CD14-positive monocyte (primary cell): ENCODE measurements at regions not wholly inside any gene's neighbourhood (a gene's known extent, or its start where the extent isn't known, plus 50 kb on each side); places are given as distances from the start of the nearest gene placed in this dataset.
A peak's percentile ranks its signal among the peaks of the same experiment; 100 is the strongest.
"Not testable (repeated sequence)": the region's sequence is repeated elsewhere in the genome, so short reads cannot be mapped to it uniquely, and the experiment has no call there.

Source experiments
- DNase-seq, 3 donors: peaks; one replicate each; pipeline ENCODE4 v3.0.0-alpha.2; 2011 to 2022
- H2AFZ ChIP-seq: 2 replicates; pipeline ENCODE4 v1.6.0; 2012; ENCODE audit warnings: mild to moderate bottlenecking, low read depth, low read length, inconsistent platforms; ENCODE audit not compliant: insufficient read depth, poor library complexity, severe bottlenecking
- H3K27ac ChIP-seq, 2 donors: 1 replicate in 1 of 2; 2 replicates in 1 of 2; pipeline ENCODE4 v1.5.1; 2012 to 2013; ENCODE audit warnings: low read length in 2 of 2, control low read depth in 1 of 2, inconsistent platforms in 1 of 2, low read depth in 1 of 2, mild to moderate bottlenecking in 1 of 2
- H3K27me3 ChIP-seq, 2 donors: one replicate each; pipeline versions ENCODE4 v1.6.0 to v1.6.1; 2011 to 2013; ENCODE audit warnings: low read length in 2 of 2; ENCODE audit not compliant: control insufficient read depth in 2 of 2, insufficient read depth in 2 of 2
- H3K36me3 ChIP-seq, 2 donors: replicated peaks in 1 of 2; 1 replicate in 1 of 2; 2 replicates in 1 of 2; pipeline versions ENCODE4 v1.5.1 to v1.6.1; 2012 to 2013; ENCODE audit warnings: low read length in 2 of 2, control low read depth in 1 of 2, inconsistent platforms in 1 of 2, mild to moderate bottlenecking in 1 of 2; ENCODE audit not compliant: insufficient read depth in 2 of 2, control insufficient read depth in 1 of 2
- H3K4me1 ChIP-seq, 2 donors: 1 replicate in 1 of 2; 2 replicates in 1 of 2; pipeline versions ENCODE4 v1.5.1 to v1.6.1; 2012 to 2013; ENCODE audit warnings: low read length in 2 of 2, control low read depth in 1 of 2, inconsistent platforms in 1 of 2, mild to moderate bottlenecking in 1 of 2, moderate library complexity in 1 of 2; ENCODE audit not compliant: insufficient read depth in 2 of 2, control insufficient read depth in 1 of 2
- H3K4me2 ChIP-seq: replicated peaks from 2 replicates; pipeline ENCODE3; 2012; ENCODE audit warnings: low read length, moderate library complexity, mild to moderate bottlenecking; ENCODE audit not compliant: poor library complexity, severe bottlenecking; ENCODE audit errors: extremely low read depth
- H3K4me3 ChIP-seq, 3 experiments: fragments of 200-600 bp in 1 of 3; sonication (generic) in 1 of 3; replicated peaks in 1 of 3; 1 replicate in 2 of 3; 2 replicates in 1 of 3; pipeline ENCODE4 v1.5.1; 2011 to 2013; ENCODE audit warnings: low read length in 3 of 3, mild to moderate bottlenecking in 3 of 3, control low read depth in 2 of 3, low read depth in 2 of 3, inconsistent platforms in 1 of 3, moderate library complexity in 1 of 3
- H3K79me2 ChIP-seq: 2 replicates; pipeline ENCODE4 v1.6.0; 2012; ENCODE audit warnings: mild to moderate bottlenecking, control low read depth, inconsistent platforms, low read length, moderate library complexity; ENCODE audit not compliant: insufficient read depth
- H3K9ac ChIP-seq: 2 replicates; pipeline ENCODE4 v1.6.0; 2017; ENCODE audit warnings: low read length, mild to moderate bottlenecking; ENCODE audit not compliant: insufficient read depth, poor library complexity, severe bottlenecking
- H3K9me3 ChIP-seq, 2 donors: replicated peaks in 1 of 2; 1 replicate in 1 of 2; 2 replicates in 1 of 2; pipeline versions ENCODE4 v1.5.1 to v1.6.1; 2012 to 2013; ENCODE audit warnings: low read length in 2 of 2, control low read depth in 1 of 2; ENCODE audit not compliant: control insufficient read depth in 1 of 2, insufficient read depth in 1 of 2
- H4K20me1 ChIP-seq: 2 replicates; pipeline ENCODE4 v1.6.0; 2012; ENCODE audit warnings: mild to moderate bottlenecking, low read length, control low read depth, moderate library complexity; ENCODE audit not compliant: insufficient read depth
- H3K27ac Mint-ChIP-seq, 7 donors: one replicate each; pipeline ENCODE4 v1.8.0; 2020; ENCODE audit warnings: mild to moderate bottlenecking in 7 of 7, mixed read lengths in 7 of 7, moderate library complexity in 6 of 7, inconsistent platforms in 2 of 7
- H3K27me3 Mint-ChIP-seq, 3 donors: one replicate each; pipeline ENCODE4 v1.8.0; 2021 to 2022; ENCODE audit warnings: low read depth in 3 of 3, mild to moderate bottlenecking in 3 of 3, mixed read lengths in 3 of 3, moderate library complexity in 3 of 3, inconsistent platforms in 1 of 3
- H3K36me3 Mint-ChIP-seq, 2 donors: one replicate each; pipeline ENCODE4 v1.8.0; 2020; ENCODE audit warnings: mixed read lengths in 2 of 2, inconsistent platforms in 1 of 2, mild to moderate bottlenecking in 1 of 2
- H3K4me1 Mint-ChIP-seq: one replicate; pipeline ENCODE4 v1.8.0; 2020; ENCODE audit warnings: mild to moderate bottlenecking, mixed read lengths
- H3K4me3 Mint-ChIP-seq, 2 donors: one replicate each; pipeline ENCODE4 v1.8.0; 2020; ENCODE audit warnings: mild to moderate bottlenecking in 2 of 2, mixed read lengths in 2 of 2, moderate library complexity in 1 of 2
- H3K9me3 Mint-ChIP-seq, 7 donors: one replicate each; pipeline ENCODE4 v1.8.0; 2020 to 2022; ENCODE audit warnings: mixed read lengths in 7 of 7, mild to moderate bottlenecking in 6 of 7, moderate library complexity in 6 of 7, inconsistent platforms in 2 of 7
- WGBS: methylation state at CpG from one replicate; pipeline ENCODE4 v1.1.5; 2013; ENCODE audit warnings: missing lambda C conversion rate; ENCODE audit not compliant: insufficient coverage; 5-methylcytosine and 5-hydroxymethylcytosine counted together
- intact Hi-C, 2 donors: fragments of 100-400 bp; cut with micrococcal nuclease; formaldehyde crosslinking; loops; one replicate each; pipeline versions ENCODE4 v1.15.0 to v1.15.1; 2023
- TF ChIP-seq, protein P1 (sequence below): fragments of 200-600 bp; IDR thresholded peaks from one replicate; pipeline ENCODE4 v1.8.0; 2022; ENCODE audit warnings: antibody characterized with exemption, mild to moderate bottlenecking

DNA sequence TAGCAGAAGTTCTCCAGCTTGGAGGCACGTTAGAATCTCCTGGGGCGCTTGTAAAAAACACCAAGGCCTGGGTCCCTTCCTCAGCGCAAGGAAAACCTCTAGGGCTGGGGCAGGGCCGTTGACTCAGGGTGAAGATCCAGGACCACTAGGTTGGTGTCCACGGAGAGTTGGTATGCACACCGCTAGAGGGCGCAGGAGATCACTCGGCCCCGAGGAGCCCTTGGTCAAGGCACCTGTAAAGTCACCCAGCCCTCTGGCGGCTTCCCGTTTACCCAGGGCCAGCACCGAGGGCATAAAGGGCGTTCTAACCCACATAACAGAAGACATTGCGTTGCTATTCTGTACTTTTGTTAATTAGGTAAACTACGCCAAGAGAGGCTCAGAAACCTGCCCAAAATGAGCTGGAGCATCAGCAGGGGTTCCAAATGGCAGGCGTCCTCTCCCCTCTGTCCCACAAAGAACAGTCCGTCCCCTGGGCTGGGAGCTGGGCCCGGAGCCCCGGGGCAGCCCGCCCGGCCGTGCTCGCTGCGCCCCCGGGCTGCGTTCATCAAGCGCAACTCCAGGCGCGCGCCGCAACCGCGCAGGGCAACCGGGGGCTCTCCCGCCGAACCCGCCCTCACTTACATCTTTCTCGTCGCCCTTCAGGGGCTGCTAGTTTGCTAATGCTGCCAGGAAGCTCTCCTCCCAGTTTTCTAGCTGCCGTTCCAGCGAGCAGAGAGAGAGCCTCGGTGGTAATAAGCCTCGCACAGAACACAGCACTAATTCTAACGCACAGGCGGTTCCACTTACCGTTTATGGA is 332.1 kb downstream of the ARRDC4 start:
- Mint-ChIP-seq H3K4me3 (peak overlapping the region in 1 of 2 donors; percentile 77), H3K4me1 (no peaks in the 10 kb centered on the region), H3K36me3 (no peaks in the 10 kb centered on the region), H3K27me3 (peaks cover 16 to 30% (median 22%) of the 10 kb centered on the region in 3 donors), H3K27ac (no peak overlapping the region), H3K9me3 (no peaks in the 10 kb centered on the region)
- TF ChIP-seq, protein P1, sequence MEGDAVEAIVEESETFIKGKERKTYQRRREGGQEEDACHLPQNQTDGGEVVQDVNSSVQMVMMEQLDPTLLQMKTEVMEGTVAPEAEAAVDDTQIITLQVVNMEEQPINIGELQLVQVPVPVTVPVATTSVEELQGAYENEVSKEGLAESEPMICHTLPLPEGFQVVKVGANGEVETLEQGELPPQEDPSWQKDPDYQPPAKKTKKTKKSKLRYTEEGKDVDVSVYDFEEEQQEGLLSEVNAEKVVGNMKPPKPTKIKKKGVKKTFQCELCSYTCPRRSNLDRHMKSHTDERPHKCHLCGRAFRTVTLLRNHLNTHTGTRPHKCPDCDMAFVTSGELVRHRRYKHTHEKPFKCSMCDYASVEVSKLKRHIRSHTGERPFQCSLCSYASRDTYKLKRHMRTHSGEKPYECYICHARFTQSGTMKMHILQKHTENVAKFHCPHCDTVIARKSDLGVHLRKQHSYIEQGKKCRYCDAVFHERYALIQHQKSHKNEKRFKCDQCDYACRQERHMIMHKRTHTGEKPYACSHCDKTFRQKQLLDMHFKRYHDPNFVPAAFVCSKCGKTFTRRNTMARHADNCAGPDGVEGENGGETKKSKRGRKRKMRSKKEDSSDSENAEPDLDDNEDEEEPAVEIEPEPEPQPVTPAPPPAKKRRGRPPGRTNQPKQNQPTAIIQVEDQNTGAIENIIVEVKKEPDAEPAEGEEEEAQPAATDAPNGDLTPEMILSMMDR = peak; percentile 69
- WGBS = 4% methylated on average over 41 of the region's 46 CpGs
- H3K4me2 ChIP-seq = no peak overlapping the region
- no peaks in the 10 kb centered on the region for H3K36me3 ChIP-seq
- H4K20me1 ChIP-seq = no peaks in the 10 kb centered on the region
- no peak for DNase-seq
- no peaks in the 10 kb centered on the region for H3K79me2 ChIP-seq
- peaks cover 0 to 6% of the 10 kb centered on the region in 2 donors for H3K27me3 ChIP-seq
- no peak overlapping the region for H3K4me3 ChIP-seq
- intact Hi-C loops = loop anchor here in 1 of 2 donors (10.0 kb wide), 1 partner anchor 388 kb away; no protein-coding TSS in a partner anchor
- no peak overlapping the region for H3K27ac ChIP-seq
- H3K9me3 ChIP-seq = no peaks in the 10 kb centered on the region
- no peak overlapping the region for H3K9ac ChIP-seq
- H3K4me1 ChIP-seq = no peaks in the 10 kb centered on the region
- no peak overlapping the region for H2AFZ ChIP-seq

DNA sequence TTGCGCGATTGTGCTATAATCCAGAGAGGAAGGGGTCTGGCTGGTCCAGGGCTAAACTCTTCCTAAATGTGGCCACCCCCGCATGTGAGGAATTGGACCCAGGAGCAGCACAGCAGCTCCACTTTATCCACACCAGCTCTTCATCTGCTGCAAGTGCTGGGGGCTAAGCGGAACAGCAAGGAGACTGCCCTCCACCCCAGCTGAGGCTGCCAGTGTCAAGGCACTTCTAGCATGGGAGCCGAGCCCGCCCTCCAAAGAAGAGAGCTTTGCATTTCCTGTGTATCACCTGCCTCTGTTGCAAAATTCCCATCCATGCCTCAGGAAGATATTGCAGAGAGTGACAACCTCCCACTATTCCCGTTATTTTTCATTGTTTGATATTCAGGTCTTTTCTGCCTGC is 333.6 kb downstream of the ARRDC4 start:
- no peaks in the 10 kb centered on the region for H3K36me3 Mint-ChIP-seq
- H3K9ac ChIP-seq = no peak overlapping the region
- H3K4me1 Mint-ChIP-seq = no peaks in the 10 kb centered on the region
- H3K27me3 ChIP-seq = peaks cover 0 to 6% of the 10 kb centered on the region in 2 donors
- no peak overlapping the region for H3K4me3 ChIP-seq
- no peaks in the 10 kb centered on the region for H3K4me1 ChIP-seq
- H3K9me3 Mint-ChIP-seq = no peaks in the 10 kb centered on the region
- no peaks in the 10 kb centered on the region for H3K9me3 ChIP-seq
- H3K27ac Mint-ChIP-seq = no peak overlapping the region
- H4K20me1 ChIP-seq = no peaks in the 10 kb centered on the region
- H3K36me3 ChIP-seq = no peaks in the 10 kb centered on the region
- H3K27ac ChIP-seq = no peak overlapping the region
- no peak overlapping the region for H3K4me2 ChIP-seq
- H3K79me2 ChIP-seq = no peaks in the 10 kb centered on the region
- H3K4me3 Mint-ChIP-seq = peak overlapping the region in 1 of 2 donors; percentile 44
- 72% methylated on average over 3 of the region's 7 CpGs for WGBS
- DNase-seq = no peak
- no peak overlapping the region for H2AFZ ChIP-seq
- TF ChIP-seq, protein P1 = no peak
- H3K27me3 Mint-ChIP-seq = peaks cover 16 to 29% (median 22%) of the 10 kb centered on the region in 3 donors
- intact Hi-C loops = loop anchor here in 1 of 2 donors (10.0 kb wide), 1 partner anchor 389 kb away; no protein-coding TSS in a partner anchor

DNA sequence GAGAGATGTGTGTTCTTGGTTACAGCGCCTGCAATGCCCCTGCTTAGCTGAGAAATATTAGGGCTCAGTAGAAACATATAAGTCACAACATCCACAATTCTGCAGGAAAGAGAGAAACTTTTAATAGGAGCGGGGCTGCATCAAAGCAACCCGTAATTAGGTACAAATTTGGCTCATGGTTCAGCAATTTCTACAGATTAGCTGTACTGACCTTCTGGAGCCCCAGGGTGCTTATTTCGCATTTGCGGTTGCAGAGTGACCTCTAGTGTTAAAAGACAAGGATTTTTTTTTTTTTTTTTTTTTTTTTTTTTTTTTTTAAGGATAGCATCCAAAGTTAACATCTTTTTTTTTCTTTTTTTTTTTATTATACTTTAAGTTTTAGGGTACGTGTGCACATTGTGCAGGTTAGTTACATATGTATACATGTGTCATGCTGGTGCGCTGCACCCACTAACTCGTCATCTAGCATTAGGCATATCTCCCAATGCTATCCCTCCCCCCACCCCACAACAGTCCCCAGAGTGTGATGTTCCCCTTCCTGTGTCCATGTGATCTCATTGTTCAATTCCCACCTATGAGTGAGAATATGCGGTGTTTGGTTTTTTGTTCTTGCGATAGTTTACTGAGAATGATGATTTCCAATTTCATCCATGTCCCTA is 334.7 kb downstream of the ARRDC4 start:
- H3K79me2 ChIP-seq, DNase-seq, H3K36me3 ChIP-seq, H3K9ac ChIP-seq, H2AFZ ChIP-seq, H3K9me3 Mint-ChIP-seq, H4K20me1 ChIP-seq, H3K4me1 ChIP-seq, H3K4me3 ChIP-seq, H3K36me3 Mint-ChIP-seq, H3K27ac Mint-ChIP-seq, H3K4me2 ChIP-seq, H3K4me1 Mint-ChIP-seq, H3K27ac ChIP-seq, H3K4me3 Mint-ChIP-seq, H3K27me3 ChIP-seq, H3K9me3 ChIP-seq: not testable (repeated sequence)
- peaks cover 16 to 24% (median 22%) of the 10 kb centered on the region in 3 donors for H3K27me3 Mint-ChIP-seq
- intact Hi-C loops = loop anchor here in 1 of 2 donors (10.0 kb wide), 1 partner anchor 390 kb away; no protein-coding TSS in a partner anchor
- no CpG with 5 or more reads among the region's 10 CpGs for WGBS
